ENCODE measurements at regions not wholly inside any gene's neighbourhood (a gene's known extent, or its start where the extent isn't known, plus 50 kb on each side); places are given as distances from the start of the nearest gene placed in this dataset.
"Not testable (repeated sequence)": the region's sequence is repeated elsewhere in the genome, so short reads cannot be mapped to it uniquely, and the experiment has no call there.

- H3K4me3 ChIP-seq (ENCODE audit: low read depth, low read length) = no peak overlapping the region
- DNase-seq (ENCODE audit: low read depth) = no peak
- TF ChIP-seq CTCF (IDR thresholded peaks at IDR 0.05; ENCODE audit: low read depth, low read length, missing control alignments) = no peak
- in situ Hi-C loops (cut with HindIII; ENCODE audit: low sequenced_read_pairs) = no loop called here
Measured at GRCh38 chr11:45374130-45374529, 88.0 kb upstream of the SYT13 start.

DNA sequence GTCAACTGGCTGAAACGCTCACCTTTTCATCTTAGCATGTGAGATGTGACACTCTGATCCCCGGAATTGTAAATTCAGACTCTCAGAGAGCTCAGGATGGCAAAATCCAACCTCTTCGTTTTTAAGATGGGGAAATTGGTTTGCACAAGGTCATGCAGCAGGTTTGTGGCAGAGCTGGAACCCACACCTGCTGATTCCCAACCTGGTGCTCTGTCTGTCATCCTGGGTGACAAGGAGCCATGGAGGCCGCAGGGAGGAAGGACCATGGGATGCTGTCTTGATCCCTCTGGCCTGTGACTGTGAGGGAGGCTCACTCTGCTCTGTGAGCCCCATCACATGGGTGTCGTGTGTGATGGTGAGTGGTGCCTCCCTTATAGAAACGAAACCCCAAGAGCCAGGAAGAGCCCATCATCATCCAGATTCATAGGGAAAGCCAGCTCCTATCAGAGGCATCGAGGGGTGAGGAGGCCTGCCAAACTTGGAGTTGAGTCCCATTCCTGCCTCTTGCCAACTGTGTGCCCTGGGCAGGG, 87.4 kb upstream of the SYT13 start:
- no peak for DNase-seq (ENCODE audit: low read depth)
- TF ChIP-seq CTCF (IDR thresholded peaks at IDR 0.05; ENCODE audit: low read depth, low read length, missing control alignments) = no peak
- H3K4me3 ChIP-seq (ENCODE audit: low read depth, low read length) = no peak overlapping the region
- in situ Hi-C loops (cut with HindIII; ENCODE audit: low sequenced_read_pairs) = no loop called here

GRCh38 chr11:45372414-45372813, 86.3 kb upstream of the SYT13 start:
- in situ Hi-C loops (cut with HindIII; ENCODE audit: low sequenced_read_pairs); DNase-seq (ENCODE audit: low read depth); H3K4me3 ChIP-seq (ENCODE audit: low read depth, low read length): not testable (repeated sequence)

GRCh38 chr11:45371251-45372115, 85.3 kb upstream of the SYT13 start:
- no peak overlapping the region for H3K4me3 ChIP-seq (ENCODE audit: low read depth, low read length)
- in situ Hi-C loops (cut with HindIII; ENCODE audit: low sequenced_read_pairs) = no loop called here
- peak; percentile 39 for DNase-seq (ENCODE audit: low read depth)
- TF ChIP-seq CTCF (IDR thresholded peaks at IDR 0.05; ENCODE audit: low read depth, low read length, missing control alignments) = peak; percentile 98

GRCh38 chr11:45369313-45369712, 83.2 kb upstream of the SYT13 start:
- no peak for TF ChIP-seq CTCF (IDR thresholded peaks at IDR 0.05; ENCODE audit: low read depth, low read length, missing control alignments)
- DNase-seq (ENCODE audit: low read depth) = no peak
- H3K4me3 ChIP-seq (ENCODE audit: low read depth, low read length) = no peak overlapping the region
- in situ Hi-C loops (cut with HindIII; ENCODE audit: low sequenced_read_pairs) = no loop called here

- in situ Hi-C loops (cut with HindIII; ENCODE audit: low sequenced_read_pairs) = no loop called here
- H3K4me3 ChIP-seq (ENCODE audit: low read depth, low read length) = no peak overlapping the region
- no peak for DNase-seq (ENCODE audit: low read depth)
- no peak for TF ChIP-seq CTCF (IDR thresholded peaks at IDR 0.05; ENCODE audit: low read depth, low read length, missing control alignments)
Measured at GRCh38 chr11:45368697-45369096, 82.6 kb upstream of the SYT13 start.

- in situ Hi-C loops (cut with HindIII; ENCODE audit: low sequenced_read_pairs) = no loop called here
- H3K4me3 ChIP-seq (ENCODE audit: low read depth, low read length) = no peak overlapping the region
- no peak for TF ChIP-seq CTCF (IDR thresholded peaks at IDR 0.05; ENCODE audit: low read depth, low read length, missing control alignments)
- no peak for DNase-seq (ENCODE audit: low read depth)
Measured at GRCh38 chr11:45366619-45367190, 80.6 kb upstream of the SYT13 start.
